ENCODE measurements at regions not wholly inside any gene's neighbourhood (a gene's known extent, or its start where the extent isn't known, plus 50 kb on each side); places are given as distances from the start of the nearest gene placed in this dataset.
A peak's percentile ranks its signal among the peaks of the same experiment; 100 is the strongest.

DNA sequence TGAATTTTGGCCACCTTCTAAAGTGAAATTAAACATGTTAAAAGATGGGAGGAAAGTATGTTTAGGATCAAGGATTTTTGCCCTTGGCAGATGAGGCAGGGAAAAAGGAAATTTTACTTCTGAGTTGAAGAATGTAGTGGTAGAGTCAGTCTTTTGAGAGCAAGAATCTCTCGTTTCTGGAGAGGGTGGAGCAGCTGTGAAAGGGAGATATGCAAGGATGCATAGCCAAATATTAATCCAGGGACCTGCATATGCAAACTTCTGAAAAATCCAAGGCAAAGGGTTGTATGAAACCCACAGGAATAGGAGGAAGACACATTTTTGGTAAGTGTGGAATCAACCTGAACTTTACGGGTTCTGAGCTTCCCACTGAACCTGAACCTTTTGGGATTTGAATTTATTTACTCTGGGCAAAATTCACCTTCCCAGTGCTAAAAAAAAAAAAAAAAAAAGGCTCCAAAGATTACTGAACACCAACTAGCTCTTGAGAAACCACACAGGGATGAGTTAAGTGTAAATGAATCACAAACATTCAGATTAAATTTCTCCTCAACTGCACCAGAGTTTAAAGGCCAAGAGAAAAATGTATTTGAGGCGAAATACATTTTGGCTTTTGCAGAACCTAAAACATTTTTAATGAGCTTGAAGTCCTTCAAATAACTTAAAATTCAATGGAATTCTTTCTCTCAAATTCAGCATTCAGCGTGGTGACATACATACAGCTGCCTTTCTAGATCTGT is 187.1 kb upstream of the CDKN3 start:
- H4K91ac ChIP-seq (ENCODE audit: insufficient read depth, low read depth, low read length): no peak overlapping the region
- no peak overlapping the region for H3K4me2 ChIP-seq (ENCODE audit: low read depth, low read length)
- CTCF ChIA-PET: interaction anchor here (0.6 kb wide), 1 partner anchor 127 kb away, joined by 7 read pairs; no protein-coding TSS in a partner anchor
- no peaks in the 10 kb centered on the region for H4K20me1 ChIP-seq (ENCODE audit: insufficient read depth, low read length)
- ATAC-seq (ENCODE audit: low read depth): peak; percentile 42
- no peak overlapping the region for H2BK20ac ChIP-seq (ENCODE audit: low read depth, low read length)
- H3K27me3 ChIP-seq (ENCODE audit: control insufficient read depth, insufficient read depth, low read length): no peaks in the 10 kb centered on the region
- H3K18ac ChIP-seq (ENCODE audit: low read depth, low read length): no peak overlapping the region
- no peak overlapping the region for H4K8ac ChIP-seq (ENCODE audit: low read depth in 2 of 2, low read length in 2 of 2)
- H3K56ac ChIP-seq (ENCODE audit: extremely low read depth, insufficient read depth, low read length): no peak overlapping the region
- intact Hi-C loops (cut with micrococcal nuclease): loop anchor here (1.0 kb wide), 1 partner anchor 20 kb away; no protein-coding TSS in a partner anchor
- H3K9ac ChIP-seq (ENCODE audit: low read depth, low read length): no peak overlapping the region
- POLR2A ChIA-PET (ENCODE audit: unreplicated experiment): no interaction called here
- no peak overlapping the region for H2AK5ac ChIP-seq (ENCODE audit: low read depth, low read length)
- H2BK5ac ChIP-seq (ENCODE audit: low read depth, low read length, poor library complexity, severe bottlenecking): no peak overlapping the region
- no peaks in the 10 kb centered on the region for H3K36me3 ChIP-seq (ENCODE audit: control insufficient read depth, insufficient read depth, low read length)
- H4K5ac ChIP-seq (ENCODE audit: low read depth, low read length): no peak overlapping the region
- peaks cover 5% of the 10 kb centered on the region for H3K9me3 ChIP-seq (ENCODE audit: control insufficient read depth, insufficient read depth, low read length)
- no TSS peak for BruUV-seq (replicated peaks)
- no peaks in the 10 kb centered on the region for H3K79me1 ChIP-seq (ENCODE audit: low read depth in 1 of 2, low read length in 2 of 2)
- in situ Hi-C loops (cut with MboI; ENCODE audit: low sequenced_read_pairs): no loop called here
- H3K9me1 ChIP-seq (ENCODE audit: insufficient read depth, low read length): no peaks in the 10 kb centered on the region
- H2AFZ ChIP-seq (replicated peaks; ENCODE audit: low read length, poor library complexity): no peak overlapping the region
- H3K23ac ChIP-seq (ENCODE audit: low read depth, low read length): no peak overlapping the region
- TF ChIP-seq NFE2L2 (IDR thresholded peaks at IDR 0.05; ENCODE audit: low read depth, low read length) (no peak), FOS (IDR thresholded peaks at IDR 0.05; ENCODE audit: low read depth, low read length) (no peak), RAD21 (IDR thresholded peaks at IDR 0.05; ENCODE audit: low read length) (no peak), POLR2A (IDR thresholded peaks at IDR 0.05; ENCODE audit: low read depth, low read length) (no peak), MXI1 (IDR thresholded peaks at IDR 0.05; ENCODE audit: borderline replicate concordance, low read depth, low read length) (no peak), SMC3 (IDR thresholded peaks at IDR 0.05; ENCODE audit: low read depth, low read length) (no peak), BHLHE40 (IDR thresholded peaks at IDR 0.05; ENCODE audit: low read depth, low read length) (no peak), MAZ (IDR thresholded peaks at IDR 0.05; ENCODE audit: borderline replicate concordance, low read depth, low read length) (no peak), MAFK (IDR thresholded peaks at IDR 0.05; ENCODE audit: low read depth, low read length) (no peak), RFX5 (IDR thresholded peaks at IDR 0.05; ENCODE audit: low read depth, low read length) (no peak), RCOR1 (IDR thresholded peaks at IDR 0.05; ENCODE audit: insufficient replicate concordance, low read length) (no peak), CEBPB (IDR thresholded peaks at IDR 0.05; ENCODE audit: low read depth, low read length) (no peak), CHD1 (IDR thresholded peaks at IDR 0.05; ENCODE audit: low read depth, low read length) (no peak)
- TF ChIP-seq, protein P1, sequence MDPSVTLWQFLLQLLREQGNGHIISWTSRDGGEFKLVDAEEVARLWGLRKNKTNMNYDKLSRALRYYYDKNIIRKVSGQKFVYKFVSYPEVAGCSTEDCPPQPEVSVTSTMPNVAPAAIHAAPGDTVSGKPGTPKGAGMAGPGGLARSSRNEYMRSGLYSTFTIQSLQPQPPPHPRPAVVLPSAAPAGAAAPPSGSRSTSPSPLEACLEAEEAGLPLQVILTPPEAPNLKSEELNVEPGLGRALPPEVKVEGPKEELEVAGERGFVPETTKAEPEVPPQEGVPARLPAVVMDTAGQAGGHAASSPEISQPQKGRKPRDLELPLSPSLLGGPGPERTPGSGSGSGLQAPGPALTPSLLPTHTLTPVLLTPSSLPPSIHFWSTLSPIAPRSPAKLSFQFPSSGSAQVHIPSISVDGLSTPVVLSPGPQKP (IDR thresholded peaks at IDR 0.05; ENCODE audit: borderline replicate concordance, low read depth, low read length): no peak
- TF ChIP-seq, protein P2, sequence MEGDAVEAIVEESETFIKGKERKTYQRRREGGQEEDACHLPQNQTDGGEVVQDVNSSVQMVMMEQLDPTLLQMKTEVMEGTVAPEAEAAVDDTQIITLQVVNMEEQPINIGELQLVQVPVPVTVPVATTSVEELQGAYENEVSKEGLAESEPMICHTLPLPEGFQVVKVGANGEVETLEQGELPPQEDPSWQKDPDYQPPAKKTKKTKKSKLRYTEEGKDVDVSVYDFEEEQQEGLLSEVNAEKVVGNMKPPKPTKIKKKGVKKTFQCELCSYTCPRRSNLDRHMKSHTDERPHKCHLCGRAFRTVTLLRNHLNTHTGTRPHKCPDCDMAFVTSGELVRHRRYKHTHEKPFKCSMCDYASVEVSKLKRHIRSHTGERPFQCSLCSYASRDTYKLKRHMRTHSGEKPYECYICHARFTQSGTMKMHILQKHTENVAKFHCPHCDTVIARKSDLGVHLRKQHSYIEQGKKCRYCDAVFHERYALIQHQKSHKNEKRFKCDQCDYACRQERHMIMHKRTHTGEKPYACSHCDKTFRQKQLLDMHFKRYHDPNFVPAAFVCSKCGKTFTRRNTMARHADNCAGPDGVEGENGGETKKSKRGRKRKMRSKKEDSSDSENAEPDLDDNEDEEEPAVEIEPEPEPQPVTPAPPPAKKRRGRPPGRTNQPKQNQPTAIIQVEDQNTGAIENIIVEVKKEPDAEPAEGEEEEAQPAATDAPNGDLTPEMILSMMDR (conservative IDR thresholded peaks at IDR 0.05; ENCODE audit: low read depth, low read length): no peak
- TF ChIP-seq, protein P3, sequence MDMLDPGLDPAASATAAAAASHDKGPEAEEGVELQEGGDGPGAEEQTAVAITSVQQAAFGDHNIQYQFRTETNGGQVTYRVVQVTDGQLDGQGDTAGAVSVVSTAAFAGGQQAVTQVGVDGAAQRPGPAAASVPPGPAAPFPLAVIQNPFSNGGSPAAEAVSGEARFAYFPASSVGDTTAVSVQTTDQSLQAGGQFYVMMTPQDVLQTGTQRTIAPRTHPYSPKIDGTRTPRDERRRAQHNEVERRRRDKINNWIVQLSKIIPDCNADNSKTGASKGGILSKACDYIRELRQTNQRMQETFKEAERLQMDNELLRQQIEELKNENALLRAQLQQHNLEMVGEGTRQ (IDR thresholded peaks at IDR 0.05; ENCODE audit: low read depth, low read length): no peak
- WGBS, 2 experiments (ENCODE audit: extremely low coverage in 2 of 2, insufficient read length in 1 of 2): 63% methylated on average over 1 of the region's 4 CpGs; no CpG with 5 or more reads in 1 of the 2 experiments
- dilution Hi-C loops (cut with HindIII; ENCODE audit: low sequenced_read_pairs, unreplicated experiment): no loop called here
- H3K27ac ChIP-seq (ENCODE audit: insufficient read depth, low read length): no peak overlapping the region
- no peak overlapping the region for H3K4me3 ChIP-seq (ENCODE audit: insufficient read depth, low read depth, low read length)
- H3K4ac ChIP-seq (ENCODE audit: low read depth, low read length): no peak overlapping the region
- H2BK15ac ChIP-seq (ENCODE audit: low read depth, low read length): no peak overlapping the region
- no peak overlapping the region for H2AK9ac ChIP-seq (replicated peaks; ENCODE audit: low read depth, low read length, poor library complexity)
- H2BK120ac ChIP-seq (ENCODE audit: low read depth, low read length): no peak overlapping the region
- DNase-seq: peak; percentile 30
- H3K14ac ChIP-seq (replicated peaks; ENCODE audit: low read depth, low read length): no peak overlapping the region
- H3K4me1 ChIP-seq (ENCODE audit: control insufficient read depth, insufficient read depth, low read length): peaks cover 4% of the 10 kb centered on the region; the same call in 1 of the 2 replicates
